A549 (cell line): ENCODE measurements at regions not wholly inside any gene's neighbourhood (a gene's known extent, or its start where the extent isn't known, plus 50 kb on each side); places are given as distances from the start of the nearest gene placed in this dataset.

Source experiments
- ATAC-seq, 2 experiments: fragments of 200-7000 bp in 1 of 2; fragments of >200 bp in 1 of 2; cut with Nextera tagmentation in 1 of 2; cut with Tn5 transposase in 1 of 2; 3 replicates each; pipeline versions ENCODE4 v1.8.0 to v1.9.1; 2018 to 2020; ENCODE audit warnings: mild to moderate bottlenecking in 1 of 2, moderate library complexity in 1 of 2
- CTCF ChIA-PET: fragments of 300-600 bp; sonication (Branson Sonifier 250); formaldehyde crosslinking; extraction: SDS; loops from one replicate; lab custom pipeline; 2021; ENCODE audit warnings: antibody characterized with exemption, inconsistent platforms; lab: Yijun Ruan, JAX
- POLR2A ChIA-PET: fragments of 350-600 bp; formaldehyde crosslinking; extraction: SDS; loops from one replicate; lab custom pipeline; 2021; ENCODE audit warnings: antibody characterized with exemption, inconsistent platforms; lab: Yijun Ruan, JAX
- DNase-seq, 2 experiments: peaks; one replicate each; pipeline versions ENCODE4 v3.0.0 to v3.0.0-alpha.2; 2011 to 2016; ENCODE audit warnings: low read depth in 1 of 2, low spot score in 1 of 2
- FAIRE-seq: peaks from 2 replicates; lab custom pipeline; 2011; peaks lifted over from hg19 to GRCh38; lab: Jason Lieb, UNC
- H3K27ac ChIP-seq, 2 experiments: fragments of >200 bp; sonication (Bioruptor Twin); formaldehyde crosslinking; 3 replicates each; pipeline ENCODE4 v1.5.1; 2016 to 2017
- H3K4me1 ChIP-seq: fragments of >200 bp; sonication (Bioruptor Twin); formaldehyde crosslinking; 3 replicates; pipeline ENCODE4 v1.6.1; 2016
- H3K4me2 ChIP-seq: fragments of >200 bp; sonication (Bioruptor Twin); formaldehyde crosslinking; 3 replicates; pipeline ENCODE4 v1.6.1; 2016
- H3K4me3 ChIP-seq: fragments of >200 bp; sonication (Bioruptor Twin); formaldehyde crosslinking; 3 replicates; pipeline ENCODE4 v1.5.1; 2016
- H3K9me3 ChIP-seq: fragments of >200 bp; sonication (Bioruptor Twin); formaldehyde crosslinking; 3 replicates; pipeline ENCODE4 v1.6.1; 2016
- CBX2 ChIP-seq: fragments of 200-600 bp; sonication (generic); IDR thresholded peaks from 2 replicates; pipeline ENCODE4 v1.6.1; 2016; ENCODE audit warnings: low read depth, mild to moderate bottlenecking, borderline replicate concordance
- CBX8 ChIP-seq: fragments of 200-600 bp; sonication (generic); IDR thresholded peaks from 2 replicates; pipeline ENCODE4 v1.6.1; 2016
- ESRRA ChIP-seq: fragments of 150-350 bp; IDR thresholded peaks from 2 replicates; pipeline ENCODE4 v1.6.1; 2014; ENCODE audit warnings: mild to moderate bottlenecking, low read length, borderline replicate concordance
- FOSB ChIP-seq: fragments of 250-450 bp; sonication (Bioruptor Pico); IDR thresholded peaks from 2 replicates; pipeline ENCODE4 v1.5.0; 2020; ENCODE audit warnings: mild to moderate bottlenecking, moderate library complexity
- FOXS1 ChIP-seq: fragments of 250-450 bp; sonication (Bioruptor Pico); IDR thresholded peaks from 2 replicates; pipeline ENCODE4 v1.5.0; 2020; ENCODE audit warnings: mild to moderate bottlenecking, moderate library complexity
- HOXA7 ChIP-seq: fragments of 250-450 bp; sonication (Bioruptor Pico); IDR thresholded peaks from 2 replicates; pipeline ENCODE4 v1.5.0; 2020; ENCODE audit warnings: mild to moderate bottlenecking, moderate library complexity
- HOXB13 ChIP-seq: fragments of 250-450 bp; sonication (Bioruptor Pico); IDR thresholded peaks from 2 replicates; pipeline ENCODE4 v1.5.0; 2020; ENCODE audit warnings: low read depth, mild to moderate bottlenecking, moderate library complexity
- HOXB5 ChIP-seq: fragments of 250-450 bp; sonication (Bioruptor Pico); IDR thresholded peaks from 2 replicates; pipeline ENCODE4 v1.5.0; 2020; ENCODE audit warnings: mild to moderate bottlenecking, moderate library complexity
- JUN ChIP-seq, 2 experiments: fragments of >200 bp; sonication (Bioruptor Twin); formaldehyde crosslinking; IDR thresholded peaks; 2 replicates in 1 of 2; 3 replicates in 1 of 2; pipeline ENCODE4 v1.6.1; 2016 to 2017
- JUNB ChIP-seq: fragments of >200 bp; sonication (Bioruptor Twin); formaldehyde crosslinking; IDR thresholded peaks from 2 replicates; pipeline ENCODE4 v1.6.1; 2016
- MAZ ChIP-seq: fragments of 150-350 bp; IDR thresholded peaks from 2 replicates; pipeline ENCODE4 v1.6.1; 2014; ENCODE audit warnings: antibody characterized with exemption, low read depth, low read length, borderline replicate concordance
- MYC ChIP-seq: IDR thresholded peaks from 2 replicates; pipeline ENCODE4 v1.6.1; 2012; ENCODE audit warnings: mild to moderate bottlenecking, inconsistent platforms, low read length, improper control_type of control experiment, borderline replicate concordance
- NPAS2 ChIP-seq: fragments of 250-450 bp; sonication (Bioruptor Pico); IDR thresholded peaks from 2 replicates; pipeline ENCODE4 v1.8.0; 2022; ENCODE audit warnings: mild to moderate bottlenecking, moderate library complexity, borderline replicate concordance
- NR3C1 ChIP-seq: fragments of >200 bp; sonication (Bioruptor Twin); formaldehyde crosslinking; IDR thresholded peaks from 3 replicates; pipeline ENCODE4 v1.6.1; 2017
- POLR2AphosphoS2 ChIP-seq: conservative IDR thresholded peaks from 2 replicates; pipeline ENCODE4 v1.6.1; 2012; ENCODE audit warnings: low read length, improper control_type of control experiment, inconsistent platforms
- RCOR1 ChIP-seq: fragments of 150-350 bp; IDR thresholded peaks from 2 replicates; pipeline ENCODE4 v1.6.1; 2014; ENCODE audit warnings: antibody characterized with exemption, low read length, low read depth
- RNF2 ChIP-seq: fragments of 200-600 bp; sonication (generic); IDR thresholded peaks from 2 replicates; pipeline ENCODE4 v1.6.1; 2016; ENCODE audit warnings: low read depth, mild to moderate bottlenecking, antibody characterized with exemption, moderate library complexity, borderline replicate concordance
- TP53 ChIP-seq: fragments of 250-450 bp; sonication (Bioruptor Pico); IDR thresholded peaks from 2 replicates; pipeline ENCODE4 v1.5.0; 2021; ENCODE audit warnings: mild to moderate bottlenecking, moderate library complexity
- WGBS: methylation state at CpG from one replicate; pipeline ENCODE4 v1.1.6; 2017; ENCODE audit errors: missing lambda C conversion rate; 5-methylcytosine and 5-hydroxymethylcytosine counted together
- TF ChIP-seq, protein P1 (sequence below): fragments of 250-450 bp; sonication (Bioruptor Pico); IDR thresholded peaks from 2 replicates; pipeline ENCODE4 v1.5.0; 2021; ENCODE audit warnings: mild to moderate bottlenecking, moderate library complexity, borderline replicate concordance

DNA sequence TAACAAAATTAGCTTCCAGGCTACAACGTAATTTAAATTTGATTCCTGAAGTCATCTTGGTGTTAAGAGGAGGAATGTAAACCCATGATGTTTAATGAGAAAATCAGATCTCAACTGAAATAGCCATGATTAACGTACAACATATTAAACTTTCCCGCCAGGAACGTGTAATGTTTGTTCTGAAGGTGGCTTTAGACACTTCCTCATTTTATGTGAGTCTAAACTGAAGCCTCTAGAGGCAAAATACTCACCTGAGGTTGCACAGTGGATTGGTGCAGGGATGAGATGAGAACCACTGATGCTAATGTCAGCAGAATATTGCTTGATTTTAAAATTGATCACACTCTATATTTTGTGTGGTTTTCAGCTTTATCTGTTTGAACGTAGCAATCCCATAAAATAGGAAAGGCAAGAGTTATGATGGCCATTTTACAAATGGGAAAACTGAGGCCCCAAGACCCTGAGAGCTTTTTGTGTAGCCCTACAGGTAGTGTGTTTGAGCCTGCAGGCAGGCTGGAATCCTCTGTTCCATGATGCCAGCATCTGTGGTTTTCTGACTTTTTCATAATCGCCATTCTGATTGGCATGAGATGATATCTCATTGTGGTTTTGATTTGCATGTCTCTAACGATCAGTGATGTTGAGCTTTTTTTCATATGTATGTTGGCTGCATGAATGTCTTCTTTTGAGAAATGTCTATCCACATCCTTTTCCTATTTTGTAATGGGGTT lies 243.7 kb upstream of the BMPER start:
- ChIA-PET POLR2A (no interaction called here), CTCF (interaction anchor here (1.0 kb wide), 1 partner anchor 17 kb away, joined by 3 read pairs; no protein-coding TSS in a partner anchor)
- WGBS = 44% methylated on average over 7 of the region's 7 CpGs
- FAIRE-seq = no peak
- no peak for DNase-seq
- Histone ChIP-seq H3K4me1 (no peaks in the 10 kb centered on the region), H3K27ac (no peak overlapping the region), H3K9me3 (no peaks in the 10 kb centered on the region), H3K4me2 (no peak overlapping the region), H3K4me3 (no peak overlapping the region)
- TF ChIP-seq HOXB13 (CRISPR knock-in tag) = no peak
- no peak for TF ChIP-seq NR3C1
- TF ChIP-seq NPAS2 (CRISPR knock-in tag) = no peak
- no peak for TF ChIP-seq POLR2AphosphoS2
- TF ChIP-seq FOXS1 (CRISPR knock-in tag) = no peak
- no peak for TF ChIP-seq CBX2
- TF ChIP-seq, protein P1, sequence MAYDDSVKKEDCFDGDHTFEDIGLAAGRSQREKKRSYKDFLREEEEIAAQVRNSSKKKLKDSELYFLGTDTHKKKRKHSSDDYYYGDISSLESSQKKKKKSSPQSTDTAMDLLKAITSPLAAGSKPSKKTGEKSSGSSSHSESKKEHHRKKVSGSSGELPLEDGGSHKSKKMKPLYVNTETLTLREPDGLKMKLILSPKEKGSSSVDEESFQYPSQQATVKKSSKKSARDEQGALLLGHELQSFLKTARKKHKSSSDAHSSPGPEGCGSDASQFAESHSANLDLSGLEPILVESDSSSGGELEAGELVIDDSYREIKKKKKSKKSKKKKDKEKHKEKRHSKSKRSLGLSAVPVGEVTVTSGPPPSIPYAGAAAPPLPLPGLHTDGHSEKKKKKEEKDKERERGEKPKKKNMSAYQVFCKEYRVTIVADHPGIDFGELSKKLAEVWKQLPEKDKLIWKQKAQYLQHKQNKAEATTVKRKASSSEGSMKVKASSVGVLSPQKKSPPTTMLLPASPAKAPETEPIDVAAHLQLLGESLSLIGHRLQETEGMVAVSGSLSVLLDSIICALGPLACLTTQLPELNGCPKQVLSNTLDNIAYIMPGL (CRISPR knock-in tag) = no peak
- no peak for TF ChIP-seq JUN (IDR thresholded peaks at IDR 0.05)
- no peak for TF ChIP-seq HOXA7
- TF ChIP-seq CBX8 = no peak
- no peak for TF ChIP-seq MAZ
- no peak for ATAC-seq

DNA sequence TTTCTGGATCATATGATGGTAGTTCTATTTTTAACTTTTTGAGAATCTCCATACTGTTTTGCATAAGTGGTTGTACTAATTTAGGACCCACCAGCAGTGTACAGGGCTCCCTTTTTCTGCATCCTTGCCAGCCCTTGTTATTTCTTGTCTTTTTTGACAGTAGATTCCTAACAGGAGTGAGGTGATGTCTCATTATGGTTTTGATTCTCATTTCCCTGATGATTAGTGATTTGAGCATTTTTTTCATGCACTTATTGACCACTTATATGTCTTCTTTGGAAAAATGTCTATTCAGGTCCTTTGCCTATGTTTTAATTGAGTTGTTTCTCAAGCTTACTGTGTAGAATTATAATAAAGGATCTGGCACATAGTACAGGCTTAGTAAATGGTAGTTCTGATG lies 238.8 kb upstream of the BMPER start:
- Histone ChIP-seq H3K4me2 (no peak overlapping the region), H3K27ac (no peak overlapping the region), H3K9me3 (no peaks in the 10 kb centered on the region), H3K4me3 (no peak overlapping the region)
- DNase-seq (no peak), FAIRE-seq (no peak), ATAC-seq (no peak)
- ChIA-PET POLR2A (no interaction called here), CTCF (no interaction called here)
- TF ChIP-seq ESRRA (no peak), RNF2 (no peak), MYC (no peak), FOSB (no peak), TP53 (CRISPR knock-in tag) (no peak), RCOR1 (no peak)
- TF ChIP-seq, all 56 proteins: peak for 0
- H3K4me1 ChIP-seq = peaks cover 9% of the 10 kb centered on the region

DNA sequence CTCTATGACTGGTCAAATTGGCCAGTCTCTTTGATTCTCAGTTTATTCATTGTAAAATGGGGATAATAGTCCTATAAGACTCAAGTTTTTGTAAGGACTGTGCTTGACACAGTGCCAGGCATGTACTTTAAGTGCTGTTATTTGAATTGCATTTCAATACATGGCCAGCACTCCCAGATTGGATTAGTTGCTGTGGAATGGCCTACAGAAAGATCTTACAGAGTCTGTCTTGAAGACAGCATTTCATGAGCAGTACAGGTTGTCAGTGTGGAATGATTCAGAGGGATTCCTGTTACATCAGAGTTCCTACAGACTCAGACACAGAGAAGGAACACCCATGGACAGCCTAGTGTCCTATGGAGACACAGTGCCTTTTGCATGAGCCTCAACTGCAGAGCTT lies 238.1 kb upstream of the BMPER start:
- no peak overlapping the region for H3K4me2 ChIP-seq
- ChIA-PET POLR2A (no interaction called here), CTCF (no interaction called here)
- DNase-seq (no peak), FAIRE-seq (no peak), ATAC-seq (no peak)
- TF ChIP-seq, protein P1 (CRISPR knock-in tag) = no peak
- TF ChIP-seq JUNB (no peak), HOXB5 (CRISPR knock-in tag) (no peak), POLR2AphosphoS2 (no peak)
- H3K4me3 ChIP-seq = no peak overlapping the region
- H3K9me3 ChIP-seq = no peaks in the 10 kb centered on the region
- H3K4me1 ChIP-seq = peaks cover 9% of the 10 kb centered on the region
- no peak overlapping the region for H3K27ac ChIP-seq
